ENCODE measurements at regions not wholly inside any gene's neighbourhood (a gene's known extent, or its start where the extent isn't known, plus 50 kb on each side); places are given as distances from the start of the nearest gene placed in this dataset.

DNA sequence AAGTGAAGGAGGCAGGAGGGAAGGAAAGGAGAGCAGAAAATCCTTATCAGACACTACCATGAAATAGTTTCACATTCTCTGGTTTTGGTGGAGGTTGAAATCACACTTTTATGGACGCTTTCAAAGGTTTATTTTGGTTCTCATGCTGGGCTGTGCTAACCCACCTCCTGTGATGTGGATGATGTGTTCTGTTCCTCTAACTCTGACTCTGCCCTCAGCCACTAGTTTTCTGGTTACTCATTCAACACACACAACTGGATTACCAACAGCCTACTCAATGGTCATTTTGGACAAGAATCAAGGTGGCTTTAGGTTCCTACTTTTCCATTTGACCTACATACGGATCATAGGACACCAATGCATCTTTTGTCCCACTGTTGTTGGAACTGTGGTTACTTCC lies 522.1 kb upstream of the BTBD3 start:
- in situ Hi-C loops (cut with HindIII; ENCODE audit: low sequenced_read_pairs): no loop called here
- DNase-seq (ENCODE audit: low spot score): no peak

DNA sequence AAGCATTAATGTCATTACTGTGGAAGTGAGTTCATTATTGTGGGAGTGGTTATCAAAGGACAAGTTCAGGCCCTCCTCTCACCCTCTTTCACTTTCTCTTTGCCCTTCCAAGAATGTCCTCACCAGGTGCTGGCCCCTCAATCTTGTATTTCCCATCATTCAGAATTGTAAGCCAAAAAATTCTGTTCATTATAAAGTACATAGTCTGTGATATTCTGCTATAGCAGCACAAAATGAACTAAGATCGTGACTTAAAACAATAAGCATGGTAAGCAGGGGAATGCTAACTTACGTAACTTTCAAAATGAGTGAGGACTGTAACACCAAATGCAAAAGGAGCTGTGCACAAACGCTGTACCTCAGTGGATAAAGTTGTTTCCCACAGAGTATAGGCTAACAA lies 515.7 kb upstream of the BTBD3 start:
- in situ Hi-C loops (cut with HindIII; ENCODE audit: low sequenced_read_pairs): no loop called here
- DNase-seq (ENCODE audit: low spot score): no peak

DNA sequence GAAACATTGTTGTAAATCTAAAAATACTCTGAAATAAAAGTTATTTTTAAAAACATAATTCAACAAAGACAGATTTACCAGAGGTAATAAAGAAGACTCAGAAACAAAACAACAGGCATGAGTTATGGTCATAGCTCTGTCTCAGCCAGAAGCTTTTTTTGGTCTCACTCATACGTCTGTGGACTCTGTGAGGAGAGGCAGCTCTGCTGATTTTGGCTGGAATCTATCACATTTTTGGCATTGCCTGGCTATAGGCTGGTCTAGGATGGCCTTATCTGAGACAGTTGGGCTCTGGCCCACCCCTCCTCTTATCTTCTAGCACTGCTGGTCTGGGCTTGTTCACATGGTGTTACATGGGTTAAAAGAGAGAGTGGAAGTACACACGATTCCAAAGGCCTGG lies 514.0 kb upstream of the BTBD3 start:
- in situ Hi-C loops (cut with HindIII; ENCODE audit: low sequenced_read_pairs): no loop called here
- DNase-seq (ENCODE audit: low spot score): no peak

DNA sequence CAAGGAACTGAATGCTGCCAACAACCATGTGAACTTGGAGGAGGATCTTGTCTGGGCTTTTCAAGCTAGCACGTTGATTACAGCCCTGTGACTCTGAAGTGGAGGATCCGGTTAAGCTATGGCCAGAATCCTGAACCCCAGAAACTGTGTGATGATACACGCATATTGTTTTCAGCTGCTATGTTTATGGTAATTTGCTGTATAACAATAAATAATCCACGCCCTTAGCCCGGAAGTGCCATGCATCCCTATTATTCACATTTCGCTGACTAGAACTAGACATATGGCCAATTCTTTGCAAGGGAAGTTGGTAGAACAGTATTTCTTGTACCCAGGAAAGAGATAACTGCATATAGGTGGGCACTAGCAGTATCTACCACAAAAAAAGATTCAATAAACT lies 510.8 kb upstream of the BTBD3 start:
- in situ Hi-C loops (cut with HindIII; ENCODE audit: low sequenced_read_pairs): no loop called here
- no peak for DNase-seq (ENCODE audit: low spot score)

DNA sequence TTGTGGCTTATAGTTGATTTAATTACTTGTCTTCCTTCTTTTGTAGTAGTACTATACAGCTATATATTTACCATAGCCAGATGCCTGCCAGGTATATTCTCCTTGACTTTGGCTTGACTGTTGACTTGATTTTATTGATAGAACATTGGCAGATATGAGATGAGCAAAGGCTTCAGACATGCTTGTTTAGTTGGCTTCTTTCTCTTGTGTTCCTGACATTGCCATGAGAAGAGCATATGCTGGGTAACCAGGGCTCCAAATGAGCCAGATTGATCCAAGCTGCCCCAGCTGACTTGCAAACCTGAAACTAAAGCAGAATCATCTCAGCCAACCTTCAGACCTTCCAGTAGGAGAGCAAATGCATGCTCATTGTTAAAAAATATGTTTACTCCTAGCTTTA lies 508.1 kb upstream of the BTBD3 start:
- DNase-seq (ENCODE audit: low spot score): no peak
- in situ Hi-C loops (cut with HindIII; ENCODE audit: low sequenced_read_pairs): no loop called here

DNA sequence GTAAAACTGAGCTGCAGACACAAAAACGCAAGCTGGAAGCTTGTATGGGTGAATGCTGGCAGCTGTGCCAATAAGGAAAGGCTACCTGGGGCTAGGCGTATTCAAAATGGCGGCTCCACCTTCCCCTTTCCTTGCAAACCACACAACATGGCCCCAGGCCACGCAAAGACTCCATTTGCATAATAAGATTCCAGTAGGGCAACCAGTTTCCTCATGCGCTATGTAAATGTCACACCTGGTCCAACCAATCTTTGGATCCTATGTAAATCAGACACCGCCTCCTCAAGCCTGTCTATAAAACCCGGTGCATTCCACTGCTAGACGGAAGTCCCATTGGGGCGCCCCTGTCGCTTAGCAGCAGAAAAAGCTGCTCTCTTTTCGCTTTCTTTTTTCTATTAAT lies 505.9 kb upstream of the BTBD3 start:
- in situ Hi-C loops (cut with HindIII; ENCODE audit: low sequenced_read_pairs): no loop called here
- DNase-seq (ENCODE audit: low spot score): no peak

DNA sequence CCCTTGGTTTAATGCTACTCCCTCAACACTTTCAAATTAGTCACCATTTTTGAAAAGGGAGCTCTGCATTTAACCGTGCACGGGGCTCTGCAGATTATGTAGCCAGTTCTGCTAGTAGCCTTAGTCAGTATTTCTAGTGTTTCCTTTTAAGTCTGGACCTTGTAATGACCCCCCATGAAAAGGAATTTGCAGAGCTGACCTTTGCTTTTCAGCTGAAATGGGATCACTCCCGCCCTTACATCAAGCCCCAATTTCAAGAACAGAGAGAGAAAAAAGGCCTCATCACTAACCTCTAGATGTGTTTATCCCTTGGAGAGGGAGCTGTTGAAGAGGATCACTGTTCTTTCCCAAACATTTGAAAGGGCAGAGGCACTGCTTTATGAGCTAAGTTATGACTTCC lies 490.7 kb upstream of the BTBD3 start:
- in situ Hi-C loops (cut with HindIII; ENCODE audit: low sequenced_read_pairs): no loop called here
- DNase-seq (ENCODE audit: low spot score): no peak

DNA sequence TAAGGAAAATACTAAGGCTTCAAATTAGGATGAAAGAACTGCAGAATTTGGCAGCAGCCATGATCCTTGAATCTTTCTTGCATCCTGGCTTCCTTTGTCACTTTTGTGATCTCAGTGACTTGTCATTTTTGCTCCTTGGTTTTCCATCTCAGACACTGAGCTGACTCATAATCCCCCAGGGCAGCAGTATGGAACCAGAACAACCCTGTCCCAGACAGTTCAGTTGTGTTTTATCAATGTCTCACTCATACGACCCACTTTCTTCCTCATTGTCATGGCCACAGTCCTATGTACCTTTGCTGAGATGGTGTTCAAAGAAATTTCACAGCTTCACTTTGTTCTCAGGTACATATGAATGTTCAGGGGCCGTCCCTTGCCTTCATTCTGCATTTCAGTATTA lies 488.5 kb upstream of the BTBD3 start:
- no peak for DNase-seq (ENCODE audit: low spot score)
- in situ Hi-C loops (cut with HindIII; ENCODE audit: low sequenced_read_pairs): no loop called here

DNA sequence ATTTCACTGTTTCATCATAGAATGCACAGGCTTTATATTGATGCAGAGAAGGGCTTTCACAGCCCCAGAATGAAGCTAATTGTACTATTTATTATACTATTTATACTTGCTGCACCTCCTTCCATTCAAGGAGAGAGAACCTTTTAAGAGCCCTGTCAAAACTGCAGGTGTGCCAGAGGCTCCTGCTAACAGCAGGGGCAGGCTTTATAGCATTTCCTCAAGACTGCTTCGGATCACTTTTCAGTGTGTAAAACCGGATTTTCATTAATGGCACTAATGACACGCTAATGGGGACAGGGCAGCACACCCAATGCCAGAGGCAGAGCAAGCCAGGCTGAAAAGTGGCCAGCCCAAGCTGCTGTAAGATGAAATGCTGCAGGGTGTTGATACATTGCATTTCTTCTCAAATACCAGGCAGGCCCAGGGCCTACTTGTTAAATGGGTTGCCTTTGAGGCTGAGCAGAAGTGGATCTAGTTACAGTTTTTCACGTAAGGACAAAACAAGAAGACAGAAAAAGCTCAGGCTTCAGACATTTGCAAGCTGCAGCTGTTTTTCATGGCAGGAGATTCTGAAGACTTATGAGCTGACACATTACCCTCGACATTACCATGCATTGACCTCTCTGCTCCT lies 487.7 kb upstream of the BTBD3 start:
- DNase-seq (ENCODE audit: low spot score): no peak
- in situ Hi-C loops (cut with HindIII; ENCODE audit: low sequenced_read_pairs): no loop called here

DNA sequence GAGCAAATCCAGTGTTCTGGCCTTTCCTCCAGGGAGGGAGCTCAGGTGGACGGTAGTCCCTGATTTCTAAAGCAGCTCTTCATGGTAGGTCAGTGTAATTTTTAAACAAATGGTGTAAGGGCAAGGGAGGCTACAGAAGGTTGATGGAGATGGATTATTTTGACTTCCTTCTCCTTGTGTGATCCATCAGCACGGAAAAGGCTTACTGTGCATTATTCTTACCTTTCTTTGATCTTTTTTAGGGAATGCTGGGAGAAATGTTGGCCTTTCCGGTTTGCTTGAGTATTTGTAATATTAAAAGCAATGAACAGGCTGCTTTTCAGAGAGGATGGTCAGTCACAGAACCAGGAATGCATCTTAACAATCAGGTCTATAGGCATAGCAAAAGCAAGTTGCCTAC lies 487.0 kb upstream of the BTBD3 start:
- in situ Hi-C loops (cut with HindIII; ENCODE audit: low sequenced_read_pairs): no loop called here
- no peak for DNase-seq (ENCODE audit: low spot score)

DNA sequence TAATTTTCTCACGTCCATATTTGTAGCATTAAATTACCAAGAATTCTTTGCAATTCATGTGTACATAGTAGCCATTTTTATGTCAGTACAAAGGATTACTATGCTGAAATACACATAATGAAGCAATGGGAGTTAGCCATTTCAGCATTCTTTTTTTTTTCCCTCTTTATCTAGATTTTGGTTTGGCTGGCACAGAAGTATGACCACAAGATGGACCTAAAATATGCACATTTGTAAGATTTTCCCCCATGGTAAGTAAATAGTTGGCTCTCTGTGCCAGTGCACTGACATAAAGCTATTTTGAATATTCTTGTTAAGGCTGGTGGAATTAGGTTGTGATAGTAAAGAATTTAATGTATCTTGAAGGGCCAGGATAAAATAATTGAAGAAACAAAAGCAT lies 486.1 kb upstream of the BTBD3 start:
- in situ Hi-C loops (cut with HindIII; ENCODE audit: low sequenced_read_pairs): no loop called here
- no peak for DNase-seq (ENCODE audit: low spot score)

DNA sequence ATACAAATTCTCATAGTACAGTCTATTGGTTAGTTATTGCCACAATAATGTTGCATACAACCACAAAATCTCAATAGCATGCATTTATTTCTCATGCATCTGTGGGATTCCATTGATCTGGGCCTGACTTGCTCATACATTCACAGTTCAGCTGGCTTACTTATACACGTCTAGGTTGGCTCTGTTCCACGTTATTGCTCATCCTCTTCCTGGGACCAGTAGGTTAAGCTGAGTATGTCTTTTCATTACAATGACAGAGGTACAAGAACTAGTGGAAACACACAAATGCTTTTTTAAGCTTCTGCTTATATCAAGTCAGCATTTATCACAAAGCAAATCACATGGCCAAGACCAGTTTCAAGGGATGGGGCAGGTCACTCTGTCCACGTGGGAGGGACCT lies 485.3 kb upstream of the BTBD3 start:
- in situ Hi-C loops (cut with HindIII; ENCODE audit: low sequenced_read_pairs): no loop called here
- no peak for DNase-seq (ENCODE audit: low spot score)

DNA sequence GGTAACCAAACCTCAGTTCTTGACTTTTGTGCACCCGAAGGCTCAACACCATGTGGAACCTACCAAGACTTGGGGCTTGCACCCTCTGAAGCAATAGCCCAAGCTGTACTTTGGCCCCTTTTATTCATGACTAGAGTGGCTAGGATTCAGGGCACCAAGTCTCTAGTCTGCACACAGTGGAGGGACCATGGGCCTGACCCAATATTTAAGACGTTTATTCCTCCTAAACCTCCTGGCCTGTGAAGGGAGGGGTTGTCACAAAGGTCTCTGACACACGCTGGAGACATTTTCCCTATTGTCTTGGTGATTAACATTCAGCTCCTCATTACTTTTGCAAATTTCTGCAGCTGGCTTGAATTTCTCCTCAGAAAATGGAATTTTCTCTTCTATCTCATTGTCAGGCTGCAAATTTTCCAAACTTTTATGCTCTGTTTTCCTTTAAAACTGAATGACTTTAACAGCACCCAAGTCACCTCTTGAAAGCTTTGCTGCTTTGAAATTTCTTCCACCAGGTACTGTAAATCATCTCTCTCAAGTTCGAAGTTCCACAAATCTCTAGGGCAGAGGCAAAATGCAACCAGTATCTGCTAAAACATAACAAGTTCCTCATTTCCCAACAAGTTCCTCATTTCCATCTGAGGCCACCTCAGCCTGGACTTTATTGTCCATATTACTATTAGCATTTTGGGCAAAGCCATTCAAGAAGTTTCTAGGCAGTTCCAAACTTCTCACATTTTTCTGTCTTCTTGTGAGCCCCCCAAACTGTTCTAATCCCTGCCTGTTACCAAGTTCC lies 481.4 kb upstream of the BTBD3 start:
- no peak for DNase-seq (ENCODE audit: low spot score)
- in situ Hi-C loops (cut with HindIII; ENCODE audit: low sequenced_read_pairs): no loop called here

DNA sequence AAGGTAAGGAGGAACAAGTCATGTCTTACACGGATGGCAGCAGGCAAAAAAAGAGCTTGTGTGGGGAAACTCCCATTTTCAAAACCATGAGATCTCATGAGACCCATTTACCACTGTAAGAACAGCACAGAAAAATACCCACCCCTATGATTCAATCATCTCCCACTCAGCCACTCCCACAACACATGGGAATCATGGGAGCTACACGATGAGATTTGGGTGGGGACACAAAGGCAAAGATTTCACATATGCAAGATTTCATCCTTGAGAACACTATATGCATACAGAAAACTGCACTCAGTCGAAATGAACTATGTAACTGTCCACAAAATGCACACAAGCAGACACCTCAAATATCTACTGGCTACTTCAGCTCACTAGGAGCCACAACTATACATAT lies 480.6 kb upstream of the BTBD3 start:
- no peak for DNase-seq (ENCODE audit: low spot score)
- in situ Hi-C loops (cut with HindIII; ENCODE audit: low sequenced_read_pairs): no loop called here

DNA sequence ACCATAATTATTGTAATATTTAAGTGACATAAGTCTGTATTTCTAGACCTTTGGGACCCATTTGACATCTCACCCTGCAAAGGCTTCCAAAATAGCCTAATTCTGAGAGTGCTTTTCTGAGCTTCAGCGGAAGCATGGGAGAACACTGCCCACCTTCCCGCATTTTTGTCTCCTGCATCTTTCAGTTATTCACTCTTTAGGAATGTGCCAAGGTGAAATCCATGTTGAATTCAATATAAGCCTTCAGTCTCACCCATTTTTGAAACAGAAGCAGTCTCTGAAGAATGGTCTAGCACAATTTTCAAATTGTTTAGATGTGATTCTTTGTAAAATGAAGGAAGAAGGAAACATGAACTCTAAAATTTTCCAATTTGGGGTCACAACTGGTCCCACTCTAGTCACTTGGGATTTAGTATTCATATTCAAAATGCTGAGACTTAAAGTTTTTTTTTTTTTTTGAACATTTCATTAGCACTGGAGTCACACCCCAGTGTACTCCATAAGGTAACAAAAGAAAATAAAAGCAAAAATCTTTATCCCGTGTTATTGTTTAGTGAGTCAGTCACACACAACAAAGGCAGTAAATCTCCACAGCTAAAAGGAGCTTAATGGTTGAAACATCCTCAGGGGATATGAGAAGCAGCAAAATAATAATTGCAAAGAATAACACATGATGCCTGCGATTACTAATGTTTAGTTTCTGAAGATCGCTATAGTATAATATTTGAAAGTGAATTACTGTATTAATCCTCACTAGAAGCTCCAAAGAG lies 479.9 kb upstream of the BTBD3 start:
- no peak for DNase-seq (ENCODE audit: low spot score)
- in situ Hi-C loops (cut with HindIII; ENCODE audit: low sequenced_read_pairs): no loop called here

DNA sequence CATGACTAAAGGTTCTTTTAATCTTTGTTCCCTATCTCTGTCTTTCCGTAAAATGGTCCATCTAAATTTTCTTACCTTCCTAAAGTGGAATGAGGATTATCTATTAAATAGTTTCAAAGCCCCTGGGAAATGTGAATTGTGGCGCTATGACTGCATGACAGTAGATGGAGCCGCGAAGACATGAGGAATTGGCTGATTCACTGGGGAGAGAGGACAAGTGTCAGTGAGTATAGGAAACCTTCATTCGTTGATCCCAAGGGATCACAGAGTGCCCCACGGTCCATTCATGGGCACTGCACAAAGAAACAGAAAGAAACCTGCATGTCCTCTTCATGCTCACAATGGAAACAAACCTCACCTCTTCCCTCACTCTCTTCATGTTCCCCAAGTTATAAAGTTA lies 479.3 kb upstream of the BTBD3 start:
- no peak for DNase-seq (ENCODE audit: low spot score)
- in situ Hi-C loops (cut with HindIII; ENCODE audit: low sequenced_read_pairs): no loop called here

DNA sequence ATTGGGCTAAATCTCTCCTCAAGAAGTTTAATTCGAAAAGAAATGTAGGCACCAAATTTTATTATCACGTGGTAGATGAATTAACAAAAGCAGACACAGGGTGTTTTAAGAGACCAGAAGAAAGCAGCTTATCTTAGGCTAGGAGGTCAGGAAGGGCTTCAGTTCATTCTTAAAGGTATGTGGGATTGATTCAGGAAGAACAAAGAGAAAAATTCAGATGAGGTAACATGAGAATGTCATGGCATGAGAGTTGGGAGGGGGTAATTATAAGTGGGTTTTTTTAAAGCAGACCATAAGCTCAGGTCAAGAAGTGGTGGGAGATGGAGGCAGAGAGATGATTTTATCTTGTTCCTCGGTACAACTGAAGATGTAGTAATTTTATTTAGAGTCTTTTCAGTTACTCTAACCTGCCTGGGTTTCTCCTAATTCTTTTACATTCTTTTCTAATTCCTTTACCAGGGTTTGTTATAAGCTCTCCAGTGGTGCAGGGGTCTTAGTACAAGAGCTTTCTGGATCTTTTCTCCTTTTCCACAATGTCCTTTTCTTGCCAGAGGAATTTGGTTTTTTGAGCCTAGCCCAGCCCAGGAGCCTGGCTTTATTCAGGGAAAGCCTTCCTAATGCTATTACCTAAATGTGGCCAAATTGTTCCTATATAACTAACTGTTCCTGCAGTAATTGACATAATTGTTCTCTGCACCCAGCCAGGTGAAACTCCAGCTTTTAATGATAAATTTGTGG lies 474.1 kb upstream of the BTBD3 start:
- in situ Hi-C loops (cut with HindIII; ENCODE audit: low sequenced_read_pairs): no loop called here
- no peak for DNase-seq (ENCODE audit: low spot score)

DNA sequence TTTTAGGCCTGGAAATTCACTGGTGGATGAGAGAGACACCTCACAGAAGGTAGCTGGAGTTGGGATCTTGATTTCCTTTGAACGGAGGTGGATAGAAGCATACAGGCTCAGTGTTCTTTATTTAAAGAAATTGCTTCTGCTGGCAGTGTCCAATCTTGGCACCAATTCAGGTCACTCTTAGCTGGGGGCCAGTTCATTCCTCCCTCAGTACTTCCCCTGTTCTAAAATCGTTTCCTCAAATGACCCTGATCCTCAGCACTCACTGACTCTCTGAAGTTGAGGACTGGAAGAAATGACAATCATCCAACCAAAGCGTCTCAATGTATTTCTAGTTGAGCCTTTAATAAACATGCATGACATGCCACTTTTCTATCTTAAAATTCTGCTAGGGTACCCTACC lies 472.5 kb upstream of the BTBD3 start:
- DNase-seq (ENCODE audit: low spot score): no peak
- in situ Hi-C loops (cut with HindIII; ENCODE audit: low sequenced_read_pairs): no loop called here

DNA sequence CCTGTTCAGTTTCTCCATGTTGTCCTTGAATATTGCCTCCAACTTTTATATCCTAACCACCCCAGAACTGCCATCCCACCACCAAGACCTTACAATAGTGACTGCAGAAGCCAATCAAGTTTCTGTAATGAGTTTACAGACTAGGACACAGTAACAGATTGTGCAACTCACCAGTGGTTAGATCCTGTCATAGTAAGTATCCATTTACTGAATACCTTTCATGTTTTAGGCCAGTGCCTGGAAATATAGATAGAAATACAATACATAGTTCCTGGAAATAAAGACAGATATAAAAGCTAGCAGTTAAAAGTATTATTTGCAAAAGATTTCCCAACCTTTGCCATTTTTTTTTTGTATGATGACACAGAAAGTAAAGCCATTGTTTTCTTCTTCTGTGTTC lies 471.8 kb upstream of the BTBD3 start:
- in situ Hi-C loops (cut with HindIII; ENCODE audit: low sequenced_read_pairs): no loop called here

More for the DNA sequence above, 471.8 kb upstream of the BTBD3 start:
- DNase-seq (ENCODE audit: low spot score): no peak
